NB4 (cell line): ENCODE measurements at regions not wholly inside any gene's neighbourhood (a gene's known extent, or its start where the extent isn't known, plus 50 kb on each side); places are given as distances from the start of the nearest gene placed in this dataset.

Experiments used
- POLR2A ChIP-seq: IDR thresholded peaks from 2 replicates; pipeline ENCODE4 v1.6.1; 2011; ENCODE audit warnings: mild to moderate bottlenecking; ENCODE audit not compliant: insufficient read length; ENCODE audit errors: extremely low read depth
- TF ChIP-seq, protein P1 (sequence below): IDR thresholded peaks from one replicate; pipeline ENCODE4 v1.5.1; 2012; ENCODE audit warnings: low read depth, low read length

DNA sequence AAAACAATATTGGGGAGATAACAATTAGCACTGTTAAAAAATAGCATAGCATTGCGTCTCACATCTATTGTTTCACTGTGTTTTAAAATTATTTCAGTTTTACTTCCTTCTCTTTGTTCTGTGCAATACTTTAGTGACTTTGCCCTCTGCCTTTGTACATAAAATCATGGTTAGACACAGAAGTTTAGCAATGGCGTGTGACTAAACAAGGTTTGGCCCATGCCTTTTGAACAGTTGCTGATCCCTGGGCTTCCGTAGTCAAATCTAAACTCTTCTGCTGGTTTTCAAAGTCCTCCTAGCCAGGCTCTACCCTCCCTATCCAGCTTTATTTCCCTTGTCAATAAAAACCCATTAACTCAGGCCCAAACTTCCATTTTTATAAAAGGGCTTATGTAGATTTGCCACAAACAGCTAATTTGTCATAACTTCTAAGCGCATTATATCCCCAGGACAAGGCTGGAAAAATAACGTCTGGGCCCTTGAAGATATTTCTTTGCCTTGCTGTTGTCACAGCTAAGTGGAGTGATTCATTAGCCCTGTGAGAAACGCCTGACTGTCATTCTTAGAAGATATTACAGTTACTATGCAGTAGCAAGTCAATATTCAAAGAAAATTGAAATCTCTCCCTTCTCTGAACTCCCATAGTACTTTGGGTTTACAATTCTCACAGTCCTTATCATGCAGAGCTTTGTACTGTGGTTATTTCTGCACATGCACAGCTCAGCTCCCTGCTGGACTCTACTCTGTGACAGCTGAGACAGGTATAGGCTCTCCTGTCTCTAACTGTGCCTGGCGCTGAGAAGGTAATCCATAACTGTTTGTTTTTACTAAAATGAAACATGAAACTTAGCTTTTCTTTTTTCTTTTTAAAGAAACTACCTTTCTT is 123.4 kb upstream of the SLC24A5 start:
- TF ChIP-seq POLR2A = no peak
- TF ChIP-seq, protein P1, sequence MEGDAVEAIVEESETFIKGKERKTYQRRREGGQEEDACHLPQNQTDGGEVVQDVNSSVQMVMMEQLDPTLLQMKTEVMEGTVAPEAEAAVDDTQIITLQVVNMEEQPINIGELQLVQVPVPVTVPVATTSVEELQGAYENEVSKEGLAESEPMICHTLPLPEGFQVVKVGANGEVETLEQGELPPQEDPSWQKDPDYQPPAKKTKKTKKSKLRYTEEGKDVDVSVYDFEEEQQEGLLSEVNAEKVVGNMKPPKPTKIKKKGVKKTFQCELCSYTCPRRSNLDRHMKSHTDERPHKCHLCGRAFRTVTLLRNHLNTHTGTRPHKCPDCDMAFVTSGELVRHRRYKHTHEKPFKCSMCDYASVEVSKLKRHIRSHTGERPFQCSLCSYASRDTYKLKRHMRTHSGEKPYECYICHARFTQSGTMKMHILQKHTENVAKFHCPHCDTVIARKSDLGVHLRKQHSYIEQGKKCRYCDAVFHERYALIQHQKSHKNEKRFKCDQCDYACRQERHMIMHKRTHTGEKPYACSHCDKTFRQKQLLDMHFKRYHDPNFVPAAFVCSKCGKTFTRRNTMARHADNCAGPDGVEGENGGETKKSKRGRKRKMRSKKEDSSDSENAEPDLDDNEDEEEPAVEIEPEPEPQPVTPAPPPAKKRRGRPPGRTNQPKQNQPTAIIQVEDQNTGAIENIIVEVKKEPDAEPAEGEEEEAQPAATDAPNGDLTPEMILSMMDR = no peak
